ENCODE measurements at regions not wholly inside any gene's neighbourhood (a gene's known extent, or its start where the extent isn't known, plus 50 kb on each side); places are given as distances from the start of the nearest gene placed in this dataset.

DNA sequence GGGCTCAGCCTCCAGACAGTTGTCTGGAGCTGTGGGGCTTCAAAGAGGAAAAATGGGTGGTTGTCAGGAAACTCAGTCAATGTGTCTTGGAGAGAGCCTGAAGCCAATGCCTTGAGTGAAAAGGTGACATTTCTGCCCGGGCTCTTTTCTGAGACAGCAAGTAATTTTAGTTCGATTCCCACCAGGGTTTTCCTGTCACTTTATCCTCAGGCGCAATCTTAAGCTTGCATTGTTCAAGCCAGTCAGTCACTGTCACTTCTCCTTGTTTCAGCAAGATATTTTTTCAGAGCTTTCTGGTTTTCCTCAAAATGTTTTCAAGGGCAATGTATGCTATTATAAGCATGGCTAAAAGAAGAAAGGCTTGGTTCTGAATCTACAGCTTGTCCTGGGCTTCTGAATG, 404.7 kb upstream of the SEL1L start:
- intact Hi-C loops (cut with micrococcal nuclease) = no loop called here
- Histone ChIP-seq H3K79me2 (ENCODE audit: insufficient read depth, low read length) (no peaks in the 10 kb centered on the region), H2AFZ (ENCODE audit: insufficient read depth, low read depth, low read length, poor library complexity, severe bottlenecking) (no peak overlapping the region), H3K36me3 (replicated peaks in 1 of 2; ENCODE audit: control insufficient read depth in 1 of 2, insufficient read depth in 2 of 2, low read length in 2 of 2) (no peaks in the 10 kb centered on the region), H3K27ac (ENCODE audit: low read depth in 1 of 2, low read length in 2 of 2) (no peak overlapping the region), H3K9ac (ENCODE audit: insufficient read depth, low read length, poor library complexity, severe bottlenecking) (no peak overlapping the region), H3K4me1 (ENCODE audit: control insufficient read depth in 1 of 2, insufficient read depth in 2 of 2, low read length in 2 of 2) (no peaks in the 10 kb centered on the region), H3K4me3 (replicated peaks in 1 of 3; ENCODE audit: low read depth in 2 of 3, low read length in 3 of 3) (no peak overlapping the region), H3K27me3 (ENCODE audit: control insufficient read depth in 2 of 2, insufficient read depth in 2 of 2, low read length in 2 of 2) (no peaks in the 10 kb centered on the region), H3K9me3 (replicated peaks in 1 of 2; ENCODE audit: control insufficient read depth in 1 of 2, insufficient read depth in 1 of 2, low read length in 2 of 2) (no peaks in the 10 kb centered on the region), H4K20me1 (ENCODE audit: insufficient read depth, low read length) (no peaks in the 10 kb centered on the region), H3K4me2 (replicated peaks; ENCODE audit: extremely low read depth, low read length, poor library complexity, severe bottlenecking) (no peak overlapping the region)
- peaks cover 0 to 4% (median 2%) of the 10 kb centered on the region in 7 donors for H3K9me3 Mint-ChIP-seq
- peaks cover 0 to 1% (median 0%) of the 10 kb centered on the region in 3 donors for H3K27me3 Mint-ChIP-seq (ENCODE audit: low read depth in 3 of 3)
- H3K27ac Mint-ChIP-seq = no peak overlapping the region
- TF ChIP-seq, protein P1, sequence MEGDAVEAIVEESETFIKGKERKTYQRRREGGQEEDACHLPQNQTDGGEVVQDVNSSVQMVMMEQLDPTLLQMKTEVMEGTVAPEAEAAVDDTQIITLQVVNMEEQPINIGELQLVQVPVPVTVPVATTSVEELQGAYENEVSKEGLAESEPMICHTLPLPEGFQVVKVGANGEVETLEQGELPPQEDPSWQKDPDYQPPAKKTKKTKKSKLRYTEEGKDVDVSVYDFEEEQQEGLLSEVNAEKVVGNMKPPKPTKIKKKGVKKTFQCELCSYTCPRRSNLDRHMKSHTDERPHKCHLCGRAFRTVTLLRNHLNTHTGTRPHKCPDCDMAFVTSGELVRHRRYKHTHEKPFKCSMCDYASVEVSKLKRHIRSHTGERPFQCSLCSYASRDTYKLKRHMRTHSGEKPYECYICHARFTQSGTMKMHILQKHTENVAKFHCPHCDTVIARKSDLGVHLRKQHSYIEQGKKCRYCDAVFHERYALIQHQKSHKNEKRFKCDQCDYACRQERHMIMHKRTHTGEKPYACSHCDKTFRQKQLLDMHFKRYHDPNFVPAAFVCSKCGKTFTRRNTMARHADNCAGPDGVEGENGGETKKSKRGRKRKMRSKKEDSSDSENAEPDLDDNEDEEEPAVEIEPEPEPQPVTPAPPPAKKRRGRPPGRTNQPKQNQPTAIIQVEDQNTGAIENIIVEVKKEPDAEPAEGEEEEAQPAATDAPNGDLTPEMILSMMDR (IDR thresholded peaks at IDR 0.05) = no peak
- no peak for DNase-seq
- WGBS (ENCODE audit: insufficient coverage) = 46% methylated on average over 3 of the region's 3 CpGs
- H3K4me1 Mint-ChIP-seq = no peaks in the 10 kb centered on the region
- no peak overlapping the region for H3K4me3 Mint-ChIP-seq
- H3K36me3 Mint-ChIP-seq = no peaks in the 10 kb centered on the region

DNA sequence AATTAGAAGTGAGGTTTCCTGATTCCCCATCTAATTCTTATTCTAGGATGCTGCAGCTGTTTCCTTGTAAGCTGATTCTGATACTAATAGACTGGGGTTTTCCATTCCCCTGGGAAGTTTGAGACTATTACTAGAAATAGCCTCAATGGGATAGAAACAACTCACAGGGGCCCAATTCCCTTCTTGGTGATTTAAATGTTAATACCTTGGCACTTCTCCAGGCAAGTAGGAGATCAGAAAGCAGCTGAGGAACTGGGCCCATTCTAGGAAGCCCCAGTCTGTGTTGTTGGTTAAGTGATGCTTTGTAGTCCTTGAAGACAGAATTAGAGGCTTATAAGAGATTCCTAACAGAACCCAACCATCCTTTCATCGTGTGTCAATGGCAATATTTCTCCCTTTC, 407.0 kb upstream of the SEL1L start:
- no CpG with 5 or more reads among the region's 1 CpG for WGBS (ENCODE audit: insufficient coverage)
- no peak overlapping the region for H3K4me3 Mint-ChIP-seq
- H3K36me3 Mint-ChIP-seq = no peaks in the 10 kb centered on the region
- peaks cover 0 to 5% (median 0%) of the 10 kb centered on the region in 7 donors for H3K9me3 Mint-ChIP-seq
- Histone ChIP-seq H3K79me2 (ENCODE audit: insufficient read depth, low read length) (no peaks in the 10 kb centered on the region), H2AFZ (ENCODE audit: insufficient read depth, low read depth, low read length, poor library complexity, severe bottlenecking) (no peak overlapping the region), H3K9me3 (replicated peaks in 1 of 2; ENCODE audit: control insufficient read depth in 1 of 2, insufficient read depth in 1 of 2, low read length in 2 of 2) (no peaks in the 10 kb centered on the region), H3K9ac (ENCODE audit: insufficient read depth, low read length, poor library complexity, severe bottlenecking) (no peak overlapping the region), H3K4me1 (ENCODE audit: control insufficient read depth in 1 of 2, insufficient read depth in 2 of 2, low read length in 2 of 2) (no peaks in the 10 kb centered on the region), H3K36me3 (replicated peaks in 1 of 2; ENCODE audit: control insufficient read depth in 1 of 2, insufficient read depth in 2 of 2, low read length in 2 of 2) (no peaks in the 10 kb centered on the region), H3K27ac (ENCODE audit: low read depth in 1 of 2, low read length in 2 of 2) (no peak overlapping the region), H3K27me3 (ENCODE audit: control insufficient read depth in 2 of 2, insufficient read depth in 2 of 2, low read length in 2 of 2) (no peaks in the 10 kb centered on the region), H3K4me3 (replicated peaks in 1 of 3; ENCODE audit: low read depth in 2 of 3, low read length in 3 of 3) (no peak overlapping the region), H3K4me2 (replicated peaks; ENCODE audit: extremely low read depth, low read length, poor library complexity, severe bottlenecking) (no peak overlapping the region), H4K20me1 (ENCODE audit: insufficient read depth, low read length) (no peaks in the 10 kb centered on the region)
- intact Hi-C loops (cut with micrococcal nuclease) = no loop called here
- H3K27ac Mint-ChIP-seq = no peak overlapping the region
- DNase-seq = no peak
- TF ChIP-seq, protein P1 (IDR thresholded peaks at IDR 0.05) = no peak
- peaks cover 0 to 1% (median 0%) of the 10 kb centered on the region in 3 donors for H3K27me3 Mint-ChIP-seq (ENCODE audit: low read depth in 3 of 3)
- no peaks in the 10 kb centered on the region for H3K4me1 Mint-ChIP-seq

Measured in CD14-positive monocyte (primary cell).